GM12865 (cell line): ENCODE measurements at regions not wholly inside any gene's neighbourhood (a gene's known extent, or its start where the extent isn't known, plus 50 kb on each side); places are given as distances from the start of the nearest gene placed in this dataset.

Experiments used
- DNase-seq: peaks from one replicate; pipeline ENCODE4 v3.0.0; 2010; ENCODE audit warnings: low read depth
- H3K4me3 ChIP-seq: 2 replicates; pipeline ENCODE4 v1.5.1; 2011; ENCODE audit warnings: mild to moderate bottlenecking, low read depth, low read length, control low read depth
- CTCF ChIP-seq: IDR thresholded peaks from 2 replicates; pipeline ENCODE4 v1.5.1; 2011; ENCODE audit warnings: low read length, control low read depth, low read depth, inconsistent platforms; ENCODE audit not compliant: insufficient read depth; ENCODE audit errors: missing control alignments

- no peak overlapping the region for H3K4me3 ChIP-seq
- no peak for DNase-seq
- TF ChIP-seq CTCF: no peak
Measured at GRCh38 chr16:85473909-85474620, 139.1 kb upstream of the GSE1 start.

GRCh38 chr16:85474621-85475217 lies 138.4 kb upstream of the GSE1 start:
- DNase-seq: no peak
- TF ChIP-seq CTCF: no peak
- no peak overlapping the region for H3K4me3 ChIP-seq

- TF ChIP-seq CTCF: no peak
Measured at GRCh38 chr16:85475233-85475632, 137.9 kb upstream of the GSE1 start.

GRCh38 chr16:85475691-85476300 lies 137.3 kb upstream of the GSE1 start:
- no peak overlapping the region for H3K4me3 ChIP-seq
- TF ChIP-seq CTCF: no peak
- no peak for DNase-seq

More at GRCh38 chr16:85475233-85475632, 137.9 kb upstream of the GSE1 start:
- H3K4me3 ChIP-seq: no peak overlapping the region
- DNase-seq: no peak

GRCh38 chr16:85476389-85476788 lies 136.7 kb upstream of the GSE1 start:
- TF ChIP-seq CTCF: no peak
- no peak for DNase-seq

GRCh38 chr16:85477801-85478363 lies 135.2 kb upstream of the GSE1 start:
- no peak for TF ChIP-seq CTCF

More at GRCh38 chr16:85476389-85476788, 136.7 kb upstream of the GSE1 start:
- no peak overlapping the region for H3K4me3 ChIP-seq

More at GRCh38 chr16:85477801-85478363, 135.2 kb upstream of the GSE1 start:
- no peak for DNase-seq
- H3K4me3 ChIP-seq: no peak overlapping the region
